Choroid plexus epithelial cell (primary cell): ENCODE measurements at regions not wholly inside any gene's neighbourhood (a gene's known extent, or its start where the extent isn't known, plus 50 kb on each side); places are given as distances from the start of the nearest gene placed in this dataset.

Experiments
- DNase-seq: peaks from one replicate; pipeline ENCODE4 v3.0.0-alpha.2; 2010; ENCODE audit warnings: low read depth
- H3K4me3 ChIP-seq: 2 replicates; pipeline ENCODE4 v1.5.1; 2011; ENCODE audit warnings: low read depth, mild to moderate bottlenecking, control low read depth, low read length, moderate library complexity
- CTCF ChIP-seq: conservative IDR thresholded peaks from 2 replicates; pipeline ENCODE4 v1.5.1; 2011; ENCODE audit warnings: low read depth, mild to moderate bottlenecking, control low read depth, inconsistent platforms, low read length, moderate library complexity

DNA sequence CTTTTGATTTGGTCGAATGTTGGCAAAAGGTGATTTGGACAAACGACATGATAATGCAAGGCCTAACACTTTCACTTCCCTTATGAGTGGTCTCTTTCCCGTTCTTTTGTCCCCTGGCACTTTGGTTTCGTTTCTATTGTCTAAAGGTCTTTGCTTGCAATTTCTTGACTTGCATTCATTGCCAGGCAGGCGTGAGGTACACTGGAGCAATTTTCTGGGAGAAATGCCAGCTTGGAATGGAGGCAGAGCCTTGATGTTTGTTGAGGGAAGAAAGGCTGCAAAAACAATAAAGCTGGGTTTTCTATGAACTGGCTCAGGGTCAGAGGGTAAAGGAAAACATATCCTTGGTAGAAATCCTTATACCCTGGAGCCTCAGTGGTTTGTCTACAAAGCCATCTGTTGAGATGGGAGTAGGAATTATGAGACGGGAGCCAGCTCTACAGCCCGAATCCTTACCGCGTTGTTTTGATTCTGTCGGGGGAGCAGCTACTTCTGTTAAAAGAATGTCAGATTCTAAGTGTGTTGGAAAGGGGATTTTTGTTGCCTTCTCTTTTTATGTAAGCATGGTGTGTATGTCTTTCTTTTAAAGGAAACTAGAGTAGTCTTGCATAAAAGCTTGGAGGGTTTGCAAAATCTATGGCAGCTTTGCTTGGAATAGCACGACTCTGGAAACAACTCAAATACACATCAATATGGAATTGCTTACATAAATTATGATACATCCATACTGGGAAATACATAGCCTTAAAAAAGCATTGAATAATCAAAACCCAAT lies 158.9 kb downstream of the RMI1 start:
- TF ChIP-seq CTCF: no peak
- DNase-seq: peak; percentile 14
- H3K4me3 ChIP-seq: no peak overlapping the region

GRCh38 chr9:84140535-84141101 lies 160.0 kb downstream of the RMI1 start:
- peak overlapping the region; percentile 36 for H3K4me3 ChIP-seq
- no peak for TF ChIP-seq CTCF
- peak; percentile 12 for DNase-seq

DNA sequence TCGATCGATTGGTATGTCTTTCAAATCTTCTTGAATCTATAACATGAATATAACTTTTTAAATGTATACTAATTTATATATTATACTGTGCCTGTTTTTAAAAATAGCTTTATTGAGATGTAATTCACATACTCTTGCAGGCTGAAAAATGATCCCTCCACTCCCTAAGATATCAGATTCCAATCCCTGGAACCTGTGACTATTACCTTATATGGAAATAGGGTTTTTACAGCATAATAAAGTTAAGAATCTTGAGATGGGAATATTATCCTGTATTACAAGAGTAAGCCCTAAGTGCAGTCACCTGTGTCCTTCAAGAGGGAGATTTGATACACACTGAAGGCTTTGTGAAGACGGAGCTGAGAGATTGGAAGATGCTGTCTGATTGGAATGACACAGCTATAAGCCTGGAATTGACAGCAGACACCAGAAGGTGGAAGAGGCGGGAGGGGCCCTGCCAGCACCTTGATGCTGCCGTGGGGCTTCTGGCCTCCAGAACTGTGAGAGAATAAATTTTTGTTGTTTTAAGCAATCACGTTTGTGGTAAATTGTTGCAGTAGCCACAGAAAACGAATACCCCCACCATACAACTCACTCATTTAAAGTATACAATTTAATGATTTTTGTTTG lies 161.3 kb downstream of the RMI1 start:
- no peak for DNase-seq
- no peak overlapping the region for H3K4me3 ChIP-seq
- no peak for TF ChIP-seq CTCF

DNA sequence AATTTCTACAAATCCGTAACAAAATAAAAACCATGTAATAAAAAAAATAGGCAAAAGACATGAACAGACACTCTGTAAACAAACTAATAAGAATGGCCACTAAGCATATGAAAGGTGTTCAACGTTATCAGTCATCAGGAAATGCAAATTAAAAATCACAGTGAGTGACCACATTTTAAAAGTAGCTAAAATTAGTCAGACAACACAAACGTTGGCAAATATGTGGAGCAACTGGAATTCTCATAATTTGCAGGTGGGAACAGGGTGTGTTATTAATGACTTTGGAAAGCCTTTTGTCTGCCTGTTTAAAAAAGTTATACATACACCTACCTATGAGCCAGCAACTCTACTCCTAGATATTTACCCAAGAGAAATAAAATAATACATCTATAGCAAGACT lies 164.4 kb downstream of the RMI1 start:
- H3K4me3 ChIP-seq: no peak overlapping the region
- TF ChIP-seq CTCF: no peak
- no peak for DNase-seq

GRCh38 chr9:84145780-84146179 lies 165.2 kb downstream of the RMI1 start:
- TF ChIP-seq CTCF: no peak
- DNase-seq: no peak
- no peak overlapping the region for H3K4me3 ChIP-seq

DNA sequence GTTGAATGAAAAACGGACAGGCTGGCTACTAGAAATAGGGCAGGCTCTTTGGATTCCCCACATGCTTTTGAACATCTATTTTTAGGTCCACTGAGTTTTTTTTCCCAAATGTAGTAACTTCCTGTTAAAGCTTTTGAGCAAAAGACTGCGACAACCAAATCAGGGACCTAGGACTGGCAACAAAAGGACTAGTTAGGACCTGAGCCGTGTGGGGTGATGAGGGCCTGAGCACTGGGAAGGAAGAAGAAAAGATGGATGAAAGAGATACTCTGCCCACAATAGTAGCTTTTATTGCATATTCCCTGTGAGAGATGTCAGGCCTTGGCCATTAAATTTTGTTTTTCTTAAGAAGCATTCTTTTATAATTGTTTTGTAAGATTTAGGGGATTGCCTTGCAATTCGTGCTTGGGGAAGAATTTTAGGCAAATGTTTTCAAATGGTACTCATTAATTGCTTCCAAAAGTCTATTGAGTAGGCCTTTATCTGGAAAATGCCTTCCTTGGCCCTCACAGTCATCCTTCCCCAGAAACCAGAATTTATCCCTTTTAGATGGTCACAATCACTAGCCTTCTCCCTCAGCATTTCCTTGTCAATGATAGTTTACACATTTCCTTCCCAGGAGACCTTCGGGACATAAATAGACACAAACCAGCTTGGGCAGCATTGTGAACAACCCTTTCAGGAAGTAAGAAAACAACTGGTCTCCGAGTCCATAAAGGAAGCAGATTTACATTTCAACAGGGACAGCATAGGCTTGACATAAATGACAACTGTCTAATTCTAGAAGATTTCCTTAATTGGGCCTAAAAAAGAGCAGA lies 166.5 kb downstream of the RMI1 start:
- no peak for DNase-seq
- no peak overlapping the region for H3K4me3 ChIP-seq
- no peak for TF ChIP-seq CTCF
